SHP77 (cell line): ENCODE measurements at regions not wholly inside any gene's neighbourhood (a gene's known extent, or its start where the extent isn't known, plus 50 kb on each side); places are given as distances from the start of the nearest gene placed in this dataset.

Source experiments
- DNase-seq, 2 experiments: peaks; one replicate each; lab custom pipeline; 2025; lab: John Stamatoyannopoulos, UW

- no peak for DNase-seq
Observed at GRCh38 chr12:132395192-132395907, 66.0 kb upstream of the GALNT9 start.

GRCh38 chr12:132393991-132394949 lies 64.9 kb upstream of the GALNT9 start:
- no peak for DNase-seq

GRCh38 chr12:132393245-132393795 lies 63.9 kb upstream of the GALNT9 start:
- no peak for DNase-seq

GRCh38 chr12:132392389-132393244 lies 63.2 kb upstream of the GALNT9 start:
- no peak for DNase-seq

GRCh38 chr12:132391326-132392041 lies 62.1 kb upstream of the GALNT9 start:
- no peak for DNase-seq

- DNase-seq: no peak
Observed at GRCh38 chr12:132390287-132391076, 61.1 kb upstream of the GALNT9 start.

GRCh38 chr12:132389526-132390286 lies 60.3 kb upstream of the GALNT9 start:
- no peak for DNase-seq

- DNase-seq: no peak
Observed at GRCh38 chr12:132389026-132389425, 59.6 kb upstream of the GALNT9 start.

- DNase-seq: no peak
Observed at GRCh38 chr12:132388379-132389015, 59.1 kb upstream of the GALNT9 start.

GRCh38 chr12:132386926-132387497 lies 57.6 kb upstream of the GALNT9 start:
- no peak for DNase-seq

GRCh38 chr12:132385923-132386751 lies 56.7 kb upstream of the GALNT9 start:
- DNase-seq: no peak

- no peak for DNase-seq
Observed at GRCh38 chr12:132384916-132385774, 55.8 kb upstream of the GALNT9 start.

GRCh38 chr12:132380641-132381040 lies 51.3 kb upstream of the GALNT9 start:
- no peak for DNase-seq

GRCh38 chr12:132379996-132380395 lies 50.6 kb upstream of the GALNT9 start:
- no peak for DNase-seq

- DNase-seq: no peak
Observed at GRCh38 chr12:132379576-132379975, 50.2 kb upstream of the GALNT9 start.
